ENCODE measurements at regions not wholly inside any gene's neighbourhood (a gene's known extent, or its start where the extent isn't known, plus 50 kb on each side); places are given as distances from the start of the nearest gene placed in this dataset.
"Not testable (repeated sequence)": the region's sequence is repeated elsewhere in the genome, so short reads cannot be mapped to it uniquely, and the experiment has no call there.

- H4K20me1 ChIP-seq (ENCODE audit: insufficient read depth, low read length), result no peaks in the 10 kb centered on the region
- H3K27ac ChIP-seq (ENCODE audit: low read length), result no peak overlapping the region
- no peak overlapping the region for H3K9ac ChIP-seq (ENCODE audit: low read length)
- peaks cover 42% of the 10 kb centered on the region for H3K79me2 ChIP-seq (ENCODE audit: low read length)
- no peak overlapping the region for H3K4me3 ChIP-seq (ENCODE audit: low read length)
- H3K36me3 ChIP-seq (replicated peaks; ENCODE audit: low read depth, low read length), result peaks cover 22% of the 10 kb centered on the region
- H3K4me2 ChIP-seq (ENCODE audit: low read length), result no peak overlapping the region
- no peaks in the 10 kb centered on the region for H3K9me3 ChIP-seq (ENCODE audit: insufficient read depth, low read length)
- H3K27me3 ChIP-seq (ENCODE audit: low read depth, low read length), result no peaks in the 10 kb centered on the region
- peaks cover 39% of the 10 kb centered on the region for H3K4me1 ChIP-seq (ENCODE audit: low read length)
- TF ChIP-seq, protein P1, sequence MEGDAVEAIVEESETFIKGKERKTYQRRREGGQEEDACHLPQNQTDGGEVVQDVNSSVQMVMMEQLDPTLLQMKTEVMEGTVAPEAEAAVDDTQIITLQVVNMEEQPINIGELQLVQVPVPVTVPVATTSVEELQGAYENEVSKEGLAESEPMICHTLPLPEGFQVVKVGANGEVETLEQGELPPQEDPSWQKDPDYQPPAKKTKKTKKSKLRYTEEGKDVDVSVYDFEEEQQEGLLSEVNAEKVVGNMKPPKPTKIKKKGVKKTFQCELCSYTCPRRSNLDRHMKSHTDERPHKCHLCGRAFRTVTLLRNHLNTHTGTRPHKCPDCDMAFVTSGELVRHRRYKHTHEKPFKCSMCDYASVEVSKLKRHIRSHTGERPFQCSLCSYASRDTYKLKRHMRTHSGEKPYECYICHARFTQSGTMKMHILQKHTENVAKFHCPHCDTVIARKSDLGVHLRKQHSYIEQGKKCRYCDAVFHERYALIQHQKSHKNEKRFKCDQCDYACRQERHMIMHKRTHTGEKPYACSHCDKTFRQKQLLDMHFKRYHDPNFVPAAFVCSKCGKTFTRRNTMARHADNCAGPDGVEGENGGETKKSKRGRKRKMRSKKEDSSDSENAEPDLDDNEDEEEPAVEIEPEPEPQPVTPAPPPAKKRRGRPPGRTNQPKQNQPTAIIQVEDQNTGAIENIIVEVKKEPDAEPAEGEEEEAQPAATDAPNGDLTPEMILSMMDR (IDR thresholded peaks at IDR 0.05; ENCODE audit: low read depth, low read length), result no peak
- no peak for TF ChIP-seq EZH2phosphoT487 (IDR thresholded peaks at IDR 0.05; ENCODE audit: low read depth)
- no peak overlapping the region for H2AFZ ChIP-seq (ENCODE audit: low read depth, low read length)
Observed at GRCh38 chr6:179340-179950, 112.8 kb upstream of the DUSP22 start.

DNA sequence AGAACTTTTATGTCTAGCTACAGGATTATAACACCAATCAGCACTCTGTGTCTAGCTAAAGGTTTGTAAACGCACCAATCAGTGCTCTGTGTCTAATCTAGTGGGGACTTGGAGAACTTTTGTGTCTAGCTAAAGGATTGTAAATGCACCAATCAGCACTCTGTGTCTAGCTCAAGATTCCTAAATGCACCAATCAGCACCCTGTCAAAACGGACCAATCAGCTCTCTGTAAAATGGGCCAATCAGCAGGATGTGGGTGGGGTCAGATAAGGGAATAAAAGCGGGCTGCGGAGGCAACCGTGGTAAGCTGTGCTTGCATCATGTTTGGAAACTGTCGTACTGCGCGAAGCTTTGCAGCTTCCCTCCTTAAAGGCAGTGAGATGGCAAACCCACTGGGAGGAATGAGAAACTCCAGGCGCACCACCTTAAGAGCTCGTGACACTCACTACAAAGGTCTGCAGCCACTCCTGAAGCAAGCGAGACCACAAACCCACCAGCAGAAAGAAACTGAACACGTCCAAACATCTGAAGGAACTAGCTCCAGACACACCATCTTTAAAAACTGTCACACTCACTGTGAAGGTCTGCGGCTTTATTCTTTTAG is 112.1 kb upstream of the DUSP22 start:
- Histone ChIP-seq H3K9ac (ENCODE audit: low read length) (peak overlapping the region; percentile 92), H3K27ac (ENCODE audit: low read length) (peak overlapping the region; percentile 98), H3K4me3 (ENCODE audit: low read length) (peak overlapping the region; percentile 84), H3K4me1 (ENCODE audit: low read length) (peaks cover 47% of the 10 kb centered on the region), H3K4me2 (ENCODE audit: low read length) (peak overlapping the region; percentile 99), H3K36me3 (replicated peaks; ENCODE audit: low read depth, low read length) (peaks cover 29% of the 10 kb centered on the region), H3K79me2 (ENCODE audit: low read length) (peaks cover 49% of the 10 kb centered on the region)
- H2AFZ ChIP-seq (ENCODE audit: low read depth, low read length); H3K27me3 ChIP-seq (ENCODE audit: low read depth, low read length); H3K9me3 ChIP-seq (ENCODE audit: insufficient read depth, low read length); H4K20me1 ChIP-seq (ENCODE audit: insufficient read depth, low read length): not testable (repeated sequence)

- Histone ChIP-seq H3K27me3 (ENCODE audit: low read depth, low read length) (no peaks in the 10 kb centered on the region), H2AFZ (ENCODE audit: low read depth, low read length) (no peak overlapping the region), H3K27ac (ENCODE audit: low read length) (peak overlapping the region; percentile 98), H3K4me1 (ENCODE audit: low read length) (peaks cover 56% of the 10 kb centered on the region), H3K4me3 (ENCODE audit: low read length) (peak overlapping the region; percentile 84), H3K9ac (ENCODE audit: low read length) (peak overlapping the region; percentile 92), H3K4me2 (ENCODE audit: low read length) (peak overlapping the region; percentile 99), H3K79me2 (ENCODE audit: low read length) (peaks cover 57% of the 10 kb centered on the region), H3K9me3 (ENCODE audit: insufficient read depth, low read length) (no peaks in the 10 kb centered on the region), H4K20me1 (ENCODE audit: insufficient read depth, low read length) (no peaks in the 10 kb centered on the region), H3K36me3 (replicated peaks; ENCODE audit: low read depth, low read length) (peaks cover 39% of the 10 kb centered on the region)
- no peak for TF ChIP-seq EZH2phosphoT487 (IDR thresholded peaks at IDR 0.05; ENCODE audit: low read depth)
- TF ChIP-seq, protein P1 (IDR thresholded peaks at IDR 0.05; ENCODE audit: low read depth, low read length), result no peak
Observed at GRCh38 chr6:181049-181654, 111.1 kb upstream of the DUSP22 start.

GRCh38 chr6:183668-184067 is 108.6 kb upstream of the DUSP22 start:
- Histone ChIP-seq H3K79me2 (ENCODE audit: low read length) (peaks cover 62% of the 10 kb centered on the region), H3K4me1 (ENCODE audit: low read length) (peaks cover 81% of the 10 kb centered on the region), H3K4me3 (ENCODE audit: low read length) (peak overlapping the region; percentile 84), H2AFZ (ENCODE audit: low read depth, low read length) (no peak overlapping the region), H3K9me3 (ENCODE audit: insufficient read depth, low read length) (no peaks in the 10 kb centered on the region), H3K27ac (ENCODE audit: low read length) (peak overlapping the region; percentile 98), H3K36me3 (replicated peaks; ENCODE audit: low read depth, low read length) (peaks cover 44% of the 10 kb centered on the region), H3K9ac (ENCODE audit: low read length) (peak overlapping the region; percentile 92), H4K20me1 (ENCODE audit: insufficient read depth, low read length) (no peaks in the 10 kb centered on the region), H3K4me2 (ENCODE audit: low read length) (peak overlapping the region; percentile 99), H3K27me3 (ENCODE audit: low read depth, low read length) (no peaks in the 10 kb centered on the region)
- TF ChIP-seq, protein P1 (IDR thresholded peaks at IDR 0.05; ENCODE audit: low read depth, low read length), result no peak
- no peak for TF ChIP-seq EZH2phosphoT487 (IDR thresholded peaks at IDR 0.05; ENCODE audit: low read depth)
